Mesenchymal stem cell (in vitro differentiated cells and primary cell): ENCODE measurements at regions not wholly inside any gene's neighbourhood (a gene's known extent, or its start where the extent isn't known, plus 50 kb on each side); places are given as distances from the start of the nearest gene placed in this dataset.

ENCODE experiments used
- DNase-seq: peaks from one replicate; pipeline ENCODE4 v3.0.0-alpha.2; 2013
- H2AFZ ChIP-seq: one replicate; pipeline ENCODE4 v1.6.1; 2013; ENCODE audit warnings: low read depth, mild to moderate bottlenecking, control low read depth, inconsistent platforms, low read length, moderate library complexity
- H2AK5ac ChIP-seq: 2 replicates; pipeline ENCODE4 v1.6.1; 2013; ENCODE audit warnings: low read length, moderate library complexity, mild to moderate bottlenecking, inconsistent platforms; ENCODE audit not compliant: severe bottlenecking
- H2BK120ac ChIP-seq: one replicate; pipeline ENCODE4 v1.6.1; 2013; ENCODE audit warnings: low read depth, mild to moderate bottlenecking, inconsistent platforms, low read length, moderate library complexity
- H2BK12ac ChIP-seq, 2 experiments: one replicate each; pipeline ENCODE4 v1.6.1; 2013; ENCODE audit warnings: inconsistent platforms in 2 of 2, low read length in 2 of 2, mild to moderate bottlenecking in 2 of 2, moderate library complexity in 2 of 2, control low read depth in 1 of 2
- H2BK15ac ChIP-seq: one replicate; pipeline ENCODE4 v1.6.1; 2013; ENCODE audit warnings: mild to moderate bottlenecking, low read depth, inconsistent platforms; ENCODE audit not compliant: poor library complexity, severe bottlenecking
- H2BK5ac ChIP-seq: 2 replicates; pipeline ENCODE4 v1.6.1; 2013; ENCODE audit warnings: low read depth, mild to moderate bottlenecking, low read length, control low read depth, inconsistent platforms; ENCODE audit not compliant: poor library complexity, severe bottlenecking
- H3K14ac ChIP-seq, 2 experiments: one replicate each; pipeline ENCODE4 v1.6.1; 2013; ENCODE audit warnings: inconsistent platforms in 2 of 2, low read length in 2 of 2, control low read depth in 1 of 2, mild to moderate bottlenecking in 1 of 2, moderate library complexity in 1 of 2
- H3K18ac ChIP-seq, 2 experiments: one replicate each; pipeline ENCODE4 v1.6.1; 2013; ENCODE audit warnings: inconsistent platforms in 2 of 2, low read length in 2 of 2, control low read depth in 1 of 2, low read depth in 1 of 2, mild to moderate bottlenecking in 1 of 2
- H3K23ac ChIP-seq, 2 experiments: one replicate each; pipeline ENCODE4 v1.6.1; 2013; ENCODE audit warnings: inconsistent platforms in 2 of 2, low read length in 2 of 2, mild to moderate bottlenecking in 2 of 2, moderate library complexity in 2 of 2, control low read depth in 1 of 2
- H3K27ac ChIP-seq: 2 replicates; pipeline ENCODE4 v1.5.1; 2013; ENCODE audit warnings: mild to moderate bottlenecking, moderate library complexity, low read length, control low read depth, inconsistent platforms; ENCODE audit not compliant: poor library complexity, severe bottlenecking
- H3K27me3 ChIP-seq, 2 experiments: 2 replicates each; pipeline versions ENCODE4 v1.6.1 to v1.7.0; 2013; ENCODE audit warnings: low read length in 2 of 2, mild to moderate bottlenecking in 2 of 2, moderate library complexity in 2 of 2, control low read depth in 1 of 2, inconsistent platforms in 1 of 2; ENCODE audit not compliant: control insufficient read depth in 1 of 2, insufficient read depth in 1 of 2
- H3K36me3 ChIP-seq, 2 experiments: 2 replicates each; pipeline versions ENCODE4 v1.6.1 to v1.7.0; 2013; ENCODE audit warnings: low read length in 2 of 2, control low read depth in 1 of 2, inconsistent platforms in 1 of 2, low read depth in 1 of 2, mild to moderate bottlenecking in 1 of 2; ENCODE audit not compliant: insufficient read depth in 2 of 2, control insufficient read depth in 1 of 2
- H3K4ac ChIP-seq, 2 experiments: one replicate each; pipeline ENCODE4 v1.6.1; 2013; ENCODE audit warnings: inconsistent platforms in 2 of 2, low read length in 2 of 2, mild to moderate bottlenecking in 2 of 2, moderate library complexity in 2 of 2, control low read depth in 1 of 2, low read depth in 1 of 2
- H3K4me1 ChIP-seq: 2 replicates; pipeline ENCODE4 v1.6.1; 2013; ENCODE audit warnings: low read depth, low read length, control low read depth; ENCODE audit not compliant: control insufficient read depth, insufficient read depth
- H3K4me2 ChIP-seq: 2 replicates; pipeline ENCODE4 v1.6.1; 2013; ENCODE audit warnings: low read length, mild to moderate bottlenecking, inconsistent platforms; ENCODE audit not compliant: poor library complexity, severe bottlenecking
- H3K4me3 ChIP-seq, 2 experiments: 2 replicates each; pipeline versions ENCODE4 v1.5.1 to v1.7.0; 2013; ENCODE audit warnings: low read length in 2 of 2, mild to moderate bottlenecking in 2 of 2, control low read depth in 1 of 2, low read depth in 1 of 2; ENCODE audit not compliant: insufficient read depth in 1 of 2
- H3K79me1 ChIP-seq: replicated peaks from 2 replicates; pipeline ENCODE4 v1.6.1; 2013; ENCODE audit warnings: mild to moderate bottlenecking, control low read depth, low read length, inconsistent platforms; ENCODE audit not compliant: poor library complexity, severe bottlenecking
- H3K9ac ChIP-seq: 2 replicates; pipeline ENCODE4 v1.7.0; 2013; ENCODE audit warnings: mild to moderate bottlenecking, low read length, moderate library complexity
- H3K9me3 ChIP-seq: 2 replicates; pipeline ENCODE4 v1.7.0; 2013; ENCODE audit warnings: mild to moderate bottlenecking, low read length; ENCODE audit not compliant: control insufficient read depth
- H4K8ac ChIP-seq: one replicate; pipeline ENCODE4 v1.6.1; 2013; ENCODE audit warnings: inconsistent platforms, mild to moderate bottlenecking, low read length, moderate library complexity
- H4K91ac ChIP-seq: one replicate; pipeline ENCODE4 v1.6.1; 2013; ENCODE audit warnings: mild to moderate bottlenecking, low read length, inconsistent platforms
- WGBS: methylation state at CpG from one replicate; pipeline ENCODE4 v1.1.7; 2013; ENCODE audit warnings: mixed read lengths; 5-methylcytosine and 5-hydroxymethylcytosine counted together

DNA sequence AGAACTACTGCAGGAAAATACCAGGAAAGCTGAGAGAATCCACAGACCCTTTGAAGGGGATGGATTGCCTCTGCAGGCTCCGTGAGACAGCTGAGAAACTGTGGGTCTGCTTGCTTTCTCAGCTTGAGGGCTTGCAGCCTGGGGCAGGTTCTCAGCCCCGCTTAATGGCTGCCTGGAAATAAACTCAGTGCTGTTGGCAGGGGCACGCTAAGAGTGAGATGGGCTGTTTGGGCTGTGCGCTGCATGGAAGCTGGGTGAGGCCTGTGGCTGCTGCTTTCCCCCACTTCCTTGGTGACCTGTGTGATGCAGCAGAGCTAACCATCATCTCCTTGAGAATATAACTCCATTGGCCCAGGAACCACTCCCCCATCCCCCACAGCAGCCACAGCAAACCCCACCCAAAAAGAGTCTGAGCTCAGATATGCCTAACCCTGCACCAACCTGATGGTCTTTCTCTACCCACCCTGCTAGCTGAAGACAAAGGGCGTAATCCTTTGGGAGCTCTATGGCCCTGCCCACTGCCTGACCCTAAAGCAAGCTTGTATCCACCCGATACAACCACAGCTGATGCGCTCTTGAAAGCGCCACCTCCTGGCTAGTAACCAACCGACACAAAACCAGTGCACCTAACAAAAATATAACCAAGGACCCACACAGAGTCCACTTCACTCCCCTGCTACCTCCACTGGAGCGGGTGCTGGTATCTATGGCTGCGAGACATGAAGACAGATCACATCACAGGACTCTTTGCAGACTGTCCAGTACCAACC is 800.6 kb upstream of the MAP3K7 start:
- no peak overlapping the region for H2BK120ac ChIP-seq
- no peak overlapping the region for H3K4ac ChIP-seq
- no peak overlapping the region for H4K8ac ChIP-seq
- no peaks in the 10 kb centered on the region for H3K27me3 ChIP-seq
- H3K79me1 ChIP-seq = no peaks in the 10 kb centered on the region
- H3K9me3 ChIP-seq = peaks cover 11% of the 10 kb centered on the region
- H3K4me3 ChIP-seq = no peak overlapping the region
- H3K4me2 ChIP-seq = no peak overlapping the region
- H4K91ac ChIP-seq = no peak overlapping the region
- no peak overlapping the region for H2AFZ ChIP-seq
- no peak overlapping the region for H3K27ac ChIP-seq
- H2BK5ac ChIP-seq = no peak overlapping the region
- 60% methylated on average over 11 of the region's 11 CpGs for WGBS
- no peak overlapping the region for H3K14ac ChIP-seq
- no peaks in the 10 kb centered on the region for H3K36me3 ChIP-seq
- H3K4me1 ChIP-seq = no peaks in the 10 kb centered on the region
- no peak overlapping the region for H3K18ac ChIP-seq
- H3K23ac ChIP-seq = no peak overlapping the region
- DNase-seq = no peak
- no peak overlapping the region for H2BK12ac ChIP-seq
- no peak overlapping the region for H3K9ac ChIP-seq
- no peak overlapping the region for H2BK15ac ChIP-seq
- no peak overlapping the region for H2AK5ac ChIP-seq

DNA sequence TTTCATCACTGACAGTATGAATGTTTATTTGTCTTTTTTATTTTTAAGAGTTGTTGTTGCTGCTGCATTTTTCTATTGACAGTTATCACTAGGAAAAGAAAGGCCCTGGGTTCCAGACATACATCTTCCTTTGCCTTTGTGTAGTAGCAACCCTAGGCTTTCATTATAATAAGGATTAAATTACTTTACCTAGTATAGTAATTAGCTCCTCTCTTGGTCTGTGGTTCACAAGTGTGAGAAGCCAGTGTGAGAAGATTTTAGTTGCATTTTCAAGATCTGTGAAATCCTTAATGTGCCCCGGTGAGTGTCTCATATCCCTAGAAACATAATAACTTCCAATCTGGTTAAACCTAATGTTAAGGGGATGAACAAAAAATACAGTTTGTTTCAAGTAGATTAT is 799.3 kb upstream of the MAP3K7 start:
- Histone ChIP-seq H2BK12ac (no peak overlapping the region), H3K4me1 (no peaks in the 10 kb centered on the region), H4K8ac (no peak overlapping the region), H3K4ac (no peak overlapping the region), H3K36me3 (no peaks in the 10 kb centered on the region), H3K9ac (no peak overlapping the region), H3K27ac (no peak overlapping the region), H3K18ac (no peak overlapping the region), H3K9me3 (peaks cover 11% of the 10 kb centered on the region), H3K14ac (no peak overlapping the region), H2BK5ac (no peak overlapping the region), H3K4me3 (no peak overlapping the region), H3K27me3 (no peaks in the 10 kb centered on the region), H4K91ac (no peak overlapping the region), H2BK15ac (no peak overlapping the region), H2BK120ac (no peak overlapping the region), H3K79me1 (no peaks in the 10 kb centered on the region), H3K4me2 (no peak overlapping the region), H2AFZ (no peak overlapping the region), H2AK5ac (no peak overlapping the region), H3K23ac (no peak overlapping the region)
- DNase-seq = no peak
- WGBS = no CpG with 5 or more reads among the region's 1 CpG

DNA sequence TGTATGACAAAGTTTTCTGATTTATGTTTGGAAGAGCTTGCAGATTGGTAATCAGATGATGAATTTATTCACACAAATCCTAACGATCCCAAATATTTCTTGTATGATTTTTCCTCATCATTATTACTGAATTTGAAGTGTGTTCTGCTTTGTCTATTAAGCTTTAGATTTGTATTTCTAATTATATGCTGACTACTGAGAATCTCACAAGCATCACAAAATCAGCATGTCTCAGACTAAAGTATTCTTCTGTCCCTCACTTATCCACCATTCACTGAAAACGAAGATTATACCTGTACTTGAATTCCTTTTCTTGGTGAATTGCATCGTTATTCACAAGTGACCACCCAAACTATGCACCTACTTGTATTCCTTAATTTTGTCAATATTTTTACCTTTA is 796.3 kb upstream of the MAP3K7 start:
- Histone ChIP-seq H3K27me3 (no peaks in the 10 kb centered on the region), H3K9ac (no peak overlapping the region), H4K8ac (no peak overlapping the region), H3K4me1 (no peaks in the 10 kb centered on the region), H3K14ac (no peak overlapping the region), H3K18ac (no peak overlapping the region), H2BK5ac (no peak overlapping the region), H3K79me1 (no peaks in the 10 kb centered on the region), H2AFZ (no peak overlapping the region), H3K9me3 (no peaks in the 10 kb centered on the region), H2AK5ac (no peak overlapping the region), H4K91ac (no peak overlapping the region), H3K23ac (no peak overlapping the region), H2BK12ac (no peak overlapping the region), H3K36me3 (no peaks in the 10 kb centered on the region), H2BK15ac (no peak overlapping the region), H3K4ac (no peak overlapping the region), H3K27ac (no peak overlapping the region), H2BK120ac (no peak overlapping the region), H3K4me3 (no peak overlapping the region), H3K4me2 (no peak overlapping the region)
- 73% methylated on average over 2 of the region's 3 CpGs for WGBS
- no peak for DNase-seq

DNA sequence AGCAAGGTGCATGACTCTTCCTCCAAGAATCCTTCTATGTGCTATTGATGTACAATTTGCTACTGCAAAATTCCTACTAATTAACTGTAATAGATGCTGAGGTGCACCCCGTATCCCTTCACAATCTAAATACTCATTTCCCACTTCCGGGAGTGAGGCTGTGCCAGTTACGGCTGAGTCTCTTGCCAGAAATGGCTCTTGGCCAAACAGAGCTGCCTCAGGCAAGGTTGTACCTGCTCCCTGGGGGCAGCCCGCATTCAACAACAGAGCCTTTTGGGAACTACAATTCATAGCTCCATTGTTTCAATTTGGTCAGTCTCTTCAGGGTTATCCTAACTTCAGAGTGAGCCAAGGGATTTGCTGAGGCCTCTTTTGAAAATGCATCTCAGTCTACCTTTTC is 789.8 kb upstream of the MAP3K7 start:
- Histone ChIP-seq H2AK5ac (no peak overlapping the region), H2BK12ac (no peak overlapping the region), H2AFZ (no peak overlapping the region), H4K8ac (no peak overlapping the region), H3K23ac (no peak overlapping the region), H3K79me1 (no peaks in the 10 kb centered on the region), H3K4ac (no peak overlapping the region), H3K4me3 (no peak overlapping the region), H4K91ac (no peak overlapping the region), H3K36me3 (no peaks in the 10 kb centered on the region), H3K9ac (no peak overlapping the region), H3K4me2 (no peak overlapping the region), H2BK15ac (no peak overlapping the region), H3K27ac (no peak overlapping the region), H3K4me1 (no peaks in the 10 kb centered on the region), H2BK5ac (no peak overlapping the region), H3K18ac (no peak overlapping the region), H3K9me3 (no peaks in the 10 kb centered on the region), H2BK120ac (no peak overlapping the region), H3K14ac (no peak overlapping the region), H3K27me3 (no peaks in the 10 kb centered on the region)
- no peak for DNase-seq
- WGBS = 84% methylated on average over 4 of the region's 4 CpGs
